ENCODE measurements at regions not wholly inside any gene's neighbourhood (a gene's known extent, or its start where the extent isn't known, plus 50 kb on each side); places are given as distances from the start of the nearest gene placed in this dataset.

DNA sequence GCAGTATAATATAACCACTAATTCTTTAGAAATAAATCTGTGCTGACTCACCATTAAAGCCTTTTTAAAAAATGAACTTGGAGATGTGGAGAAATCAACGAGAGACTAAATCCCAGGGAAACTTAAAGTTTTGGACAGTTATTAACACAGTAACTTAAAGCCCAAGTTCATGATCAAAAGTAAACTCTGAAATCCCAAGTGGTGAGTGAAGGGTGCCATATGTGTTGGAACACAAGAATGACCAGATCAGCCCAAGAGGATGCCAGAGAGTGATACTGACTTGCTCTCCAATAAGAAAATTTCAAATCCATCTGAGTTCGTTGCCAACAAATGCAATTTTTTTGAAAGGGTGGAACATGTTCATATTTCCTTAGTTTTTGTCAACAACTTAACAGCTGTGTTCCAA is 838.1 kb upstream of the ACVR2A start:
- peaks cover 3% of the 10 kb centered on the region; the same call in 1 of the 2 replicates for H3K9me2 ChIP-seq (ENCODE audit: insufficient read depth)
- no peaks in the 10 kb centered on the region for H3F3A ChIP-seq (replicated peaks; ENCODE audit: low read depth)
- H3K36me3 Mint-ChIP-seq (ENCODE audit: low read depth), result no peaks in the 10 kb centered on the region
- no peak for ATAC-seq
- H4K20me1 ChIP-seq (replicated peaks; ENCODE audit: insufficient read depth), result no peaks in the 10 kb centered on the region
- H3K36me3 ChIP-seq (ENCODE audit: insufficient read depth), result no peaks in the 10 kb centered on the region
- no peaks in the 10 kb centered on the region for H3K4me1 Mint-ChIP-seq
- no peak overlapping the region for H3K27ac ChIP-seq (ENCODE audit: low read depth)
- no peaks in the 10 kb centered on the region for H3K9me3 Mint-ChIP-seq
- no peaks in the 10 kb centered on the region for H3K4me1 ChIP-seq (ENCODE audit: insufficient read depth)
- H3K27me3 ChIP-seq (ENCODE audit: insufficient read depth), result no peaks in the 10 kb centered on the region
- H2AFZ ChIP-seq, result no peak overlapping the region
- H3K27me3 Mint-ChIP-seq (ENCODE audit: insufficient read depth, low read depth, poor library complexity), result no peaks in the 10 kb centered on the region
- no peak overlapping the region for H3K4me2 ChIP-seq
- H3K79me2 ChIP-seq (replicated peaks; ENCODE audit: insufficient read depth), result no peaks in the 10 kb centered on the region
- H3K4me3 Mint-ChIP-seq, result no peak overlapping the region
- H3K27ac Mint-ChIP-seq, result no peak overlapping the region
- TF ChIP-seq, protein P1, sequence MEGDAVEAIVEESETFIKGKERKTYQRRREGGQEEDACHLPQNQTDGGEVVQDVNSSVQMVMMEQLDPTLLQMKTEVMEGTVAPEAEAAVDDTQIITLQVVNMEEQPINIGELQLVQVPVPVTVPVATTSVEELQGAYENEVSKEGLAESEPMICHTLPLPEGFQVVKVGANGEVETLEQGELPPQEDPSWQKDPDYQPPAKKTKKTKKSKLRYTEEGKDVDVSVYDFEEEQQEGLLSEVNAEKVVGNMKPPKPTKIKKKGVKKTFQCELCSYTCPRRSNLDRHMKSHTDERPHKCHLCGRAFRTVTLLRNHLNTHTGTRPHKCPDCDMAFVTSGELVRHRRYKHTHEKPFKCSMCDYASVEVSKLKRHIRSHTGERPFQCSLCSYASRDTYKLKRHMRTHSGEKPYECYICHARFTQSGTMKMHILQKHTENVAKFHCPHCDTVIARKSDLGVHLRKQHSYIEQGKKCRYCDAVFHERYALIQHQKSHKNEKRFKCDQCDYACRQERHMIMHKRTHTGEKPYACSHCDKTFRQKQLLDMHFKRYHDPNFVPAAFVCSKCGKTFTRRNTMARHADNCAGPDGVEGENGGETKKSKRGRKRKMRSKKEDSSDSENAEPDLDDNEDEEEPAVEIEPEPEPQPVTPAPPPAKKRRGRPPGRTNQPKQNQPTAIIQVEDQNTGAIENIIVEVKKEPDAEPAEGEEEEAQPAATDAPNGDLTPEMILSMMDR (conservative IDR thresholded peaks at IDR 0.05; ENCODE audit: low read depth in 2 of 2), result no peak
- TF ChIP-seq, protein P2, sequence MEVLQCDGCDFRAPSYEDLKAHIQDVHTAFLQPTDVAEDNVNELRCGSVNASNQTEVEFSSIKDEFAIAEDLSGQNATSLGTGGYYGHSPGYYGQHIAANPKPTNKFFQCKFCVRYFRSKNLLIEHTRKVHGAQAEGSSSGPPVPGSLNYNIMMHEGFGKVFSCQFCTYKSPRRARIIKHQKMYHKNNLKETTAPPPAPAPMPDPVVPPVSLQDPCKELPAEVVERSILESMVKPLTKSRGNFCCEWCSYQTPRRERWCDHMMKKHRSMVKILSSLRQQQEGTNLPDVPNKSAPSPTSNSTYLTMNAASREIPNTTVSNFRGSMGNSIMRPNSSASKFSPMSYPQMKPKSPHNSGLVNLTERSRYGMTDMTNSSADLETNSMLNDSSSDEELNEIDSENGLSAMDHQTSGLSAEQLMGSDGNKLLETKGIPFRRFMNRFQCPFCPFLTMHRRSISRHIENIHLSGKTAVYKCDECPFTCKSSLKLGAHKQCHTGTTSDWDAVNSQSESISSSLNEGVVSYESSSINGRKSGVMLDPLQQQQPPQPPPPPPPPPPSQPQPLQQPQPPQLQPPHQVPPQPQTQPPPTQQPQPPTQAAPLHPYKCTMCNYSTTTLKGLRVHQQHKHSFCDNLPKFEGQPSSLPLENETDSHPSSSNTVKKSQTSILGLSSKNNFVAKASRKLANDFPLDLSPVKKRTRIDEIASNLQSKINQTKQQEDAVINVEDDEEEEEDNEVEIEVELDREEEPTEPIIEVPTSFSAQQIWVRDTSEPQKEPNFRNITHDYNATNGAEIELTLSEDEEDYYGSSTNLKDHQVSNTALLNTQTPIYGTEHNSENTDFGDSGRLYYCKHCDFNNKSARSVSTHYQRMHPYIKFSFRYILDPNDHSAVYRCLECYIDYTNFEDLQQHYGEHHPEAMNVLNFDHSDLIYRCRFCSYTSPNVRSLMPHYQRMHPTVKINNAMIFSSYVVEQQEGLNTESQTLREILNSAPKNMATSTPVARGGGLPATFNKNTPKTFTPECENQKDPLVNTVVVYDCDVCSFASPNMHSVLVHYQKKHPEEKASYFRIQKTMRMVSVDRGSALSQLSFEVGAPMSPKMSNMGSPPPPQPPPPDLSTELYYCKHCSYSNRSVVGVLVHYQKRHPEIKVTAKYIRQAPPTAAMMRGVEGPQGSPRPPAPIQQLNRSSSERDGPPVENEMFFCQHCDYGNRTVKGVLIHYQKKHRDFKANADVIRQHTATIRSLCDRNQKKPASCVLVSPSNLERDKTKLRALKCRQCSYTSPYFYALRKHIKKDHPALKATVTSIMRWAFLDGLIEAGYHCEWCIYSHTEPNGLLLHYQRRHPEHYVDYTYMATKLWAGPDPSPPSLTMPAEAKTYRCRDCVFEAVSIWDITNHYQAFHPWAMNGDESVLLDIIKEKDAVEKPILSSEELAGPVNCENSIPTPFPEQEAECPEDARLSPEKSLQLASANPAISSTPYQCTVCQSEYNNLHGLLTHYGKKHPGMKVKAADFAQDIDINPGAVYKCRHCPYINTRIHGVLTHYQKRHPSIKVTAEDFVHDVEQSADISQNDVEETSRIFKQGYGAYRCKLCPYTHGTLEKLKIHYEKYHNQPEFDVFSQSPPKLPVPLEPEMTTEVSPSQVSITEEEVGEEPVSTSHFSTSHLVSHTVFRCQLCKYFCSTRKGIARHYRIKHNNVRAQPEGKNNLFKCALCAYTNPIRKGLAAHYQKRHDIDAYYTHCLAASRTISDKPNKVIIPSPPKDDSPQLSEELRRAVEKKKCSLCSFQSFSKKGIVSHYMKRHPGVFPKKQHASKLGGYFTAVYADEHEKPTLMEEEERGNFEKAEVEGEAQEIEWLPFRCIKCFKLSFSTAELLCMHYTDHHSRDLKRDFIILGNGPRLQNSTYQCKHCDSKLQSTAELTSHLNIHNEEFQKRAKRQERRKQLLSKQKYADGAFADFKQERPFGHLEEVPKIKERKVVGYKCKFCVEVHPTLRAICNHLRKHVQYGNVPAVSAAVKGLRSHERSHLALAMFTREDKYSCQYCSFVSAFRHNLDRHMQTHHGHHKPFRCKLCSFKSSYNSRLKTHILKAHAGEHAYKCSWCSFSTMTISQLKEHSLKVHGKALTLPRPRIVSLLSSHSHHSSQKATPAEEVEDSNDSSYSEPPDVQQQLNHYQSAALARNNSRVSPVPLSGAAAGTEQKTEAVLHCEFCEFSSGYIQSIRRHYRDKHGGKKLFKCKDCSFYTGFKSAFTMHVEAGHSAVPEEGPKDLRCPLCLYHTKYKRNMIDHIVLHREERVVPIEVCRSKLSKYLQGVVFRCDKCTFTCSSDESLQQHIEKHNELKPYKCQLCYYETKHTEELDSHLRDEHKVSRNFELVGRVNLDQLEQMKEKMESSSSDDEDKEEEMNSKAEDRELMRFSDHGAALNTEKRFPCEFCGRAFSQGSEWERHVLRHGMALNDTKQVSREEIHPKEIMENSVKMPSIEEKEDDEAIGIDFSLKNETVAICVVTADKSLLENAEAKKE (CRISPR knock-in tag; IDR thresholded peaks at IDR 0.05), result no peak
- TF ChIP-seq POLR2AphosphoS5 (IDR thresholded peaks at IDR 0.05; ENCODE audit: low read depth), result no peak
- TF ChIP-seq ZNF114 (CRISPR knock-in tag; IDR thresholded peaks at IDR 0.05), result no peak
- no peak for TF ChIP-seq ZNF331 (CRISPR knock-in tag; IDR thresholded peaks at IDR 0.05; ENCODE audit: low read depth)
- TF ChIP-seq, protein P3, sequence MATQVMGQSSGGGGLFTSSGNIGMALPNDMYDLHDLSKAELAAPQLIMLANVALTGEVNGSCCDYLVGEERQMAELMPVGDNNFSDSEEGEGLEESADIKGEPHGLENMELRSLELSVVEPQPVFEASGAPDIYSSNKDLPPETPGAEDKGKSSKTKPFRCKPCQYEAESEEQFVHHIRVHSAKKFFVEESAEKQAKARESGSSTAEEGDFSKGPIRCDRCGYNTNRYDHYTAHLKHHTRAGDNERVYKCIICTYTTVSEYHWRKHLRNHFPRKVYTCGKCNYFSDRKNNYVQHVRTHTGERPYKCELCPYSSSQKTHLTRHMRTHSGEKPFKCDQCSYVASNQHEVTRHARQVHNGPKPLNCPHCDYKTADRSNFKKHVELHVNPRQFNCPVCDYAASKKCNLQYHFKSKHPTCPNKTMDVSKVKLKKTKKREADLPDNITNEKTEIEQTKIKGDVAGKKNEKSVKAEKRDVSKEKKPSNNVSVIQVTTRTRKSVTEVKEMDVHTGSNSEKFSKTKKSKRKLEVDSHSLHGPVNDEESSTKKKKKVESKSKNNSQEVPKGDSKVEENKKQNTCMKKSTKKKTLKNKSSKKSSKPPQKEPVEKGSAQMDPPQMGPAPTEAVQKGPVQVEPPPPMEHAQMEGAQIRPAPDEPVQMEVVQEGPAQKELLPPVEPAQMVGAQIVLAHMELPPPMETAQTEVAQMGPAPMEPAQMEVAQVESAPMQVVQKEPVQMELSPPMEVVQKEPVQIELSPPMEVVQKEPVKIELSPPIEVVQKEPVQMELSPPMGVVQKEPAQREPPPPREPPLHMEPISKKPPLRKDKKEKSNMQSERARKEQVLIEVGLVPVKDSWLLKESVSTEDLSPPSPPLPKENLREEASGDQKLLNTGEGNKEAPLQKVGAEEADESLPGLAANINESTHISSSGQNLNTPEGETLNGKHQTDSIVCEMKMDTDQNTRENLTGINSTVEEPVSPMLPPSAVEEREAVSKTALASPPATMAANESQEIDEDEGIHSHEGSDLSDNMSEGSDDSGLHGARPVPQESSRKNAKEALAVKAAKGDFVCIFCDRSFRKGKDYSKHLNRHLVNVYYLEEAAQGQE (IDR thresholded peaks at IDR 0.05; ENCODE audit: unreplicated experiment), result no peak
- no peak for TF ChIP-seq CREB1 (CRISPR knock-in tag; IDR thresholded peaks at IDR 0.05; ENCODE audit: low read depth)
- TF ChIP-seq, protein P4, sequence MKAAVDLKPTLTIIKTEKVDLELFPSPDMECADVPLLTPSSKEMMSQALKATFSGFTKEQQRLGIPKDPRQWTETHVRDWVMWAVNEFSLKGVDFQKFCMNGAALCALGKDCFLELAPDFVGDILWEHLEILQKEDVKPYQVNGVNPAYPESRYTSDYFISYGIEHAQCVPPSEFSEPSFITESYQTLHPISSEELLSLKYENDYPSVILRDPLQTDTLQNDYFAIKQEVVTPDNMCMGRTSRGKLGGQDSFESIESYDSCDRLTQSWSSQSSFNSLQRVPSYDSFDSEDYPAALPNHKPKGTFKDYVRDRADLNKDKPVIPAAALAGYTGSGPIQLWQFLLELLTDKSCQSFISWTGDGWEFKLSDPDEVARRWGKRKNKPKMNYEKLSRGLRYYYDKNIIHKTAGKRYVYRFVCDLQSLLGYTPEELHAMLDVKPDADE (IDR thresholded peaks at IDR 0.05), result no peak
- DNase-seq (ENCODE audit: low spot score), result no peak
- no peak overlapping the region for H3K4me3 ChIP-seq

Measured in GM23338 (cell line).